GM18499 (cell line): ENCODE measurements at regions not wholly inside any gene's neighbourhood (a gene's known extent, or its start where the extent isn't known, plus 50 kb on each side); places are given as distances from the start of the nearest gene placed in this dataset.

Source experiments
- ATAC-seq: cut with Tn5 transposase; IDR thresholded peaks from one replicate; pipeline ENCODE4 v1.9.1; 2021; ENCODE audit warnings: moderate number of reproducible peaks; ENCODE audit not compliant: insufficient read depth, unreplicated experiment

- no peak for ATAC-seq
Measured at GRCh38 chr3:103025880-103026279, 591.1 kb downstream of the ZPLD1 start.

- no peak for ATAC-seq
Measured at GRCh38 chr3:103033841-103034240, 599.0 kb downstream of the ZPLD1 start.

- ATAC-seq, result no peak
Measured at GRCh38 chr3:103047640-103048039, 612.8 kb downstream of the ZPLD1 start.

GRCh38 chr3:103048068-103048722 lies 613.4 kb downstream of the ZPLD1 start:
- no peak for ATAC-seq

GRCh38 chr3:103052236-103052830 lies 617.5 kb downstream of the ZPLD1 start:
- no peak for ATAC-seq

GRCh38 chr3:103055021-103055520 lies 620.3 kb downstream of the ZPLD1 start:
- no peak for ATAC-seq

- no peak for ATAC-seq
Measured at GRCh38 chr3:103056542-103056941, 621.7 kb downstream of the ZPLD1 start.

GRCh38 chr3:103057003-103057402 lies 622.2 kb downstream of the ZPLD1 start:
- ATAC-seq, result no peak

- ATAC-seq, result no peak
Measured at GRCh38 chr3:103057487-103057886, 622.7 kb downstream of the ZPLD1 start.

GRCh38 chr3:103059432-103059831 lies 624.6 kb downstream of the ZPLD1 start:
- no peak for ATAC-seq

- no peak for ATAC-seq
Measured at GRCh38 chr3:103060242-103060641, 625.4 kb downstream of the ZPLD1 start.

GRCh38 chr3:103067963-103068362 lies 633.1 kb downstream of the ZPLD1 start:
- no peak for ATAC-seq

- ATAC-seq, result no peak
Measured at GRCh38 chr3:103075282-103075681, 640.5 kb downstream of the ZPLD1 start.

- ATAC-seq, result no peak
Measured at GRCh38 chr3:103077910-103078309, 643.1 kb downstream of the ZPLD1 start.

GRCh38 chr3:103082501-103082900 lies 647.7 kb downstream of the ZPLD1 start:
- no peak for ATAC-seq

GRCh38 chr3:103083848-103084631 lies 649.2 kb downstream of the ZPLD1 start:
- ATAC-seq, result no peak

GRCh38 chr3:103085465-103085864 lies 650.6 kb downstream of the ZPLD1 start:
- peak; percentile 58 for ATAC-seq

- no peak for ATAC-seq
Measured at GRCh38 chr3:103089758-103090157, 654.9 kb downstream of the ZPLD1 start.

- no peak for ATAC-seq
Measured at GRCh38 chr3:103105206-103105605, 670.4 kb downstream of the ZPLD1 start.

- ATAC-seq, result no peak
Measured at GRCh38 chr3:103112273-103112672, 677.5 kb downstream of the ZPLD1 start.

- no peak for ATAC-seq
Measured at GRCh38 chr3:103126115-103126514, 691.3 kb downstream of the ZPLD1 start.
